Heart left ventricle (tissue), 16 donors: ENCODE measurements at regions not wholly inside any gene's neighbourhood (a gene's known extent, or its start where the extent isn't known, plus 50 kb on each side); places are given as distances from the start of the nearest gene placed in this dataset.
"Not testable (repeated sequence)": the region's sequence is repeated elsewhere in the genome, so short reads cannot be mapped to it uniquely, and the experiment has no call there.

Source experiments
- ATAC-seq, 4 donors: fragments of 200-7000 bp; cut with Tn5 transposase; one replicate each; pipeline ENCODE4 v1.9.1; 2020 to 2022; ENCODE audit warnings: moderate library complexity in 4 of 4, mild to moderate bottlenecking in 3 of 4, moderate number of reproducible peaks in 1 of 4
- DNase-seq, 5 donors: peaks; one replicate each; pipeline ENCODE4 v3.0.0-alpha.2; 2020
- H3K27ac ChIP-seq, 12 donors: fragments of 200-600 bp; sonication (generic) in 4 of 12; one replicate each; pipeline versions ENCODE4 v1.5.0 to v1.8.0; 2016 to 2022; ENCODE audit warnings: mild to moderate bottlenecking in 2 of 12
- H3K27me3 ChIP-seq, 9 donors: fragments of 200-600 bp; sonication (generic) in 2 of 9; one replicate each; pipeline versions ENCODE4 v1.5.1 to v1.8.0; 2016 to 2022; ENCODE audit warnings: mild to moderate bottlenecking in 3 of 9
- H3K36me3 ChIP-seq, 9 donors: fragments of 200-600 bp; sonication (generic) in 2 of 9; one replicate each; pipeline versions ENCODE4 v1.5.0 to v1.8.0; 2018 to 2022; ENCODE audit warnings: mild to moderate bottlenecking in 2 of 9
- H3K4me1 ChIP-seq, 12 donors: fragments of 200-600 bp; sonication (generic) in 4 of 12; one replicate each; pipeline versions ENCODE4 v1.5.0 to v1.8.0; 2016 to 2022; ENCODE audit warnings: mild to moderate bottlenecking in 3 of 12
- H3K4me3 ChIP-seq, 12 donors: fragments of 200-600 bp; sonication (generic) in 4 of 12; one replicate each; pipeline versions ENCODE4 v1.5.0 to v1.8.0; 2017 to 2022; ENCODE audit warnings: mild to moderate bottlenecking in 9 of 12, moderate library complexity in 4 of 12
- H3K9me3 ChIP-seq, 12 donors: fragments of 200-600 bp; sonication (generic) in 4 of 12; one replicate each; pipeline versions ENCODE4 v1.5.0 to v1.8.0; 2016 to 2022; ENCODE audit warnings: mild to moderate bottlenecking in 1 of 12
- POLR2A ChIP-seq, 2 donors: fragments of 450-650 bp; IDR thresholded peaks; one replicate each; pipeline ENCODE4 v1.6.1; 2017; ENCODE audit warnings: antibody characterized with exemption in 2 of 2, mild to moderate bottlenecking in 2 of 2, moderate library complexity in 2 of 2
- WGBS, 4 donors: extraction: QIAGEN DNeasy Blood & Tissue Kit in 2 of 4; methylation state at CpG; one replicate each; pipeline versions ENCODE4 v1.1.5 to v1.1.7; 2013 to 2018; 5-methylcytosine and 5-hydroxymethylcytosine counted together
- intact Hi-C, 10 donors: fragments of 100-400 bp; cut with DNase I; formaldehyde crosslinking; loops; one replicate each; pipeline versions ENCODE4 v1.11.1 to v1.14.2; 2022
- TF ChIP-seq, protein P1 (sequence below), 12 donors: fragments of 200-600 bp; sonication (generic) in 4 of 12; IDR thresholded peaks; one replicate each; pipeline versions ENCODE4 v1.5.0 to v1.8.0; 2018 to 2022; ENCODE audit warnings: antibody characterized with exemption in 12 of 12, mild to moderate bottlenecking in 5 of 12
- donor health status: ischemic (EF 13 %, LVEDD 7.1; RV severe dilation, severe dysfunction).
- donor health status: healthy with polysubstance abuse.
- donor health status: DM: no; HTN: yes; CAD: no.
- donor health status: DM: no; HTN: no; CAD: no.
- donor health status: ischemic (EF 25% LVEDD 6.9; RV normal size, moderate dysfunction).
- donor health status: ischemic (EF 25% LVEDD 5.7; RV mildly dilated, moderate dysfunction).
- donor health status: healthy.
- donor health status: DM: yes; HTN: yes; CAD: no.
- donor health status: ischemic (EF 35%, LVEDD 5.7; RV mildly dilated, moderate dysfunction).
- donor health status: nonischemic (EF 11% LVEDD 7.7; RV severe dilation, severe dysfunction).
- donor health status: DM: yes; HTN: yes; CAD: no.
- donor health status: PGD.
- donor health status: ischemic (EF 29% LVEDD 5.4; RV normal size, mild dysfunction).
- donor health status: nonischemic (EF 23%, LVEDD 6.1; RV moderate dilation, normal function).

DNA sequence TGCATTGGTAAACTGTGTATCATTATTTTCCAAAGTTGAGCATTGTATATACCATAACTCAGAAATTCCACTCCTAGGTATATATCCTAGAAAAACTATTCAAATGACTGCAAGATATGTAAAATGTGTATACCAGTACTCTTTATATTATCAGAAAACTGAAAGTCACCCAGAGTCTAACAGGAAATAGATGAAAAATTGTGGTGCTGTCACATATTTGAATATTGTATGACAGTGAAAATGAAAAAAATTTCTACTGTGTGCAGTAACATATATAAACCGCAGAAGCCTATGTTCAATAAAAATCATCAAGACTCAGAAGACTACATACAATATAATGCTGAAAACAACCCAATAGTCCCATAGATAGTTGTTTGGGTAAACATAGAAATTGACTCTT lies 74.4 kb upstream of the LYPLAL1 start:
- WGBS, 4 donors, result 0 to 98% (median 71%) methylated on average over 1 of the region's 1 CpG
- no peak overlapping the region for H3K27ac ChIP-seq
- no peak overlapping the region for H3K4me3 ChIP-seq
- no peaks in the 10 kb centered on the region for H3K4me1 ChIP-seq
- H3K27me3 ChIP-seq, result no peaks in the 10 kb centered on the region
- TF ChIP-seq, protein P1, sequence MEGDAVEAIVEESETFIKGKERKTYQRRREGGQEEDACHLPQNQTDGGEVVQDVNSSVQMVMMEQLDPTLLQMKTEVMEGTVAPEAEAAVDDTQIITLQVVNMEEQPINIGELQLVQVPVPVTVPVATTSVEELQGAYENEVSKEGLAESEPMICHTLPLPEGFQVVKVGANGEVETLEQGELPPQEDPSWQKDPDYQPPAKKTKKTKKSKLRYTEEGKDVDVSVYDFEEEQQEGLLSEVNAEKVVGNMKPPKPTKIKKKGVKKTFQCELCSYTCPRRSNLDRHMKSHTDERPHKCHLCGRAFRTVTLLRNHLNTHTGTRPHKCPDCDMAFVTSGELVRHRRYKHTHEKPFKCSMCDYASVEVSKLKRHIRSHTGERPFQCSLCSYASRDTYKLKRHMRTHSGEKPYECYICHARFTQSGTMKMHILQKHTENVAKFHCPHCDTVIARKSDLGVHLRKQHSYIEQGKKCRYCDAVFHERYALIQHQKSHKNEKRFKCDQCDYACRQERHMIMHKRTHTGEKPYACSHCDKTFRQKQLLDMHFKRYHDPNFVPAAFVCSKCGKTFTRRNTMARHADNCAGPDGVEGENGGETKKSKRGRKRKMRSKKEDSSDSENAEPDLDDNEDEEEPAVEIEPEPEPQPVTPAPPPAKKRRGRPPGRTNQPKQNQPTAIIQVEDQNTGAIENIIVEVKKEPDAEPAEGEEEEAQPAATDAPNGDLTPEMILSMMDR (IDR thresholded peaks at IDR 0.05), result no peak
- no peak for TF ChIP-seq POLR2A (IDR thresholded peaks at IDR 0.05)
- no peaks in the 10 kb centered on the region for H3K9me3 ChIP-seq
- ATAC-seq, result no peak
- DNase-seq, result no peak
- intact Hi-C loops, result no loop called here
- no peaks in the 10 kb centered on the region for H3K36me3 ChIP-seq

DNA sequence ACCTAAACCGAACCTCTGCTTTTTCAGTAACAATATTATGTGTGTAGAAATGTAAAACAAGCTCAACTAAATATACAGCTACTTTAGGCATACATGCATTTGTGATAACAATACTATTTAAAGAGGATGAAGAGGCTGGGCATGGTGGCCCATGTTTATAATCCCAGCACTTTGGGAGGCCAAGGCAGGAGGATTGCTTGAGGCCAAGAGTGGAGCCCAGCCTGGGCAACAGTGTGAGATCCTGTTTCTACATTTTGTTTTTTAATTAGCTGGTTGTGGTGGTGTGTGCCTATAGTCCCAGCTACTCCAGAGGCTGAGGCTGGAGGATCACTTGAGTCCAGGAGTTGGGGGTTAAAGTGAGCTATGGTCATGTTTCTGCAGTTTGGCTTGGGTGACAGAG lies 73.6 kb upstream of the LYPLAL1 start:
- no peak overlapping the region for H3K27ac ChIP-seq
- no peak overlapping the region for H3K4me3 ChIP-seq
- H3K36me3 ChIP-seq, result no peaks in the 10 kb centered on the region
- 0 to 53% (median 19%) methylated on average over 1 of the region's 1 CpG for WGBS, 4 donors
- intact Hi-C loops, result no loop called here
- H3K4me1 ChIP-seq, result no peaks in the 10 kb centered on the region
- H3K9me3 ChIP-seq, result no peaks in the 10 kb centered on the region
- no peaks in the 10 kb centered on the region for H3K27me3 ChIP-seq
- TF ChIP-seq, protein P1 (IDR thresholded peaks at IDR 0.05), result no peak
- no peak for TF ChIP-seq POLR2A (IDR thresholded peaks at IDR 0.05)
- DNase-seq, result no peak
- no peak for ATAC-seq

DNA sequence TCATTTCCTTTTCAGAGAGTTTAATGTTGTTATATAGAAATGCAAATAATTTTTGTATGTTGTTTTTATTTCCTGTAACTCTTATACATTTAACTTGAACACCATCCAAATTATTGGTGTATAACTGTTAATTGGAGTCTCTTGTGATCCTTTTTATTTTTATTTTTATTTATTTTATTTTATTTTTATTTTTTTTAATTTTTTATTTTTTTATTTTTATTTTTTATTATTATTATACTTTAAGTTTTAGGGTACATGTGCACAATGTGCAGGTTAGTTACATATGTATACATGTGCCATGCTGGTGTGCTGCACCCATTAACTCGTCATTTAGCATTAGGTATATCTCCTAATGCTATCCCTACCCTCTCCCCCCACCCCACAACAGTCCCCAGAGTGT lies 71.2 kb upstream of the LYPLAL1 start:
- DNase-seq, ATAC-seq, H3K27ac ChIP-seq, H3K27me3 ChIP-seq, H3K4me1 ChIP-seq, H3K4me3 ChIP-seq, intact Hi-C loops, H3K36me3 ChIP-seq, H3K9me3 ChIP-seq: not testable (repeated sequence)
- WGBS, 4 donors, result 74 to 84% (median 81%) methylated on average over 1 of the region's 1 CpG

DNA sequence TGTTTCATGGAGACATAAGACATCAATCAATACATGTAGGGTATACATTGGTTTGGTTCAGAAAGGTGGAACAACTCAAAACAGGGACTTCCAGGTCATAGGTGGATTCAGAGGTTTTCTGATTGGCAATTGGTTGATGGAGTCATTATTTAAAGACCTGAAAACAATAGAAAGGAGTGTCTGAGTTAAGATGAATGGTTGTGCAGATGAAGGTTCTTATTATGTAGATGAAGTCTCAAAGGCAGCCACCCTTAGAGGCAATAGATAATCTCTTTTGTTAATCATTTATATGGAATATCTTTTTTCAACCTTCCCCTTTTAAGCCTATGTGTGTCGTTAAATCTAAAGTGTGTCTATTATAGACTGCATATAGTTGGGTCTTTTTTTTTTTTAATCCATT lies 67.8 kb upstream of the LYPLAL1 start:
- H3K27ac ChIP-seq, result no peak overlapping the region
- DNase-seq, result no peak
- 87 to 95% (median 89%) methylated on average over 1 of the region's 1 CpG for WGBS, 4 donors
- no peak overlapping the region for H3K4me3 ChIP-seq
- intact Hi-C loops, result no loop called here
- H3K27me3 ChIP-seq, result no peaks in the 10 kb centered on the region
- no peak for ATAC-seq
- no peaks in the 10 kb centered on the region for H3K36me3 ChIP-seq
- no peak for TF ChIP-seq POLR2A (IDR thresholded peaks at IDR 0.05)
- TF ChIP-seq, protein P1 (IDR thresholded peaks at IDR 0.05), result no peak
- H3K9me3 ChIP-seq, result no peaks in the 10 kb centered on the region
- H3K4me1 ChIP-seq, result no peaks in the 10 kb centered on the region

DNA sequence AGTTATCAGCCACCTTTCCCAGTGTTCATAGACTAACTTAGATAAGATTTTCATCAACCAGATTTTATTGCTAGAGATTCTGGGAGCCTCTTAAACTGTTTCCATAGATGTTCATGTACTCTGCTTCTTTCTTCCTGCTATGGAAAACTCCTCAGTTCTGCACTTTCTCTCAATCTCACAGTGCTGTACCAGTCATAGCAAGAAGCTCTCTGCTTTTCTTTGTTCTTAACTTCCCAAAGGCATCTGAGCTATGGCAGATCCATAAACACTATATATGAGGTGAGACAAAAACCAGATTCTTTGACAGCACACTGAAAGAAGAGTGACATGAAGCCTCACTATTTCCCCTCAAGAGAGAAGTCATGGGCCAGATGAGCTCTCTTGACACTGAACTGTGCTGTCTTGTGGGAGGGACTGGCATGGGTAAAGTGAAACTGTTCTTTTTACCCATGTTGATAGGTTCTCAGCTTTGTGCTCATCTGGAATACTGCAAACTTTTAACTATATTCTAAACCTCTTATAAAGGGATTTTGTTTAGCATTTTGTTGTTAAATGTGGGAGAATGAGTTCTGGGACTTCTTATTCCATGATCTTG lies 64.2 kb upstream of the LYPLAL1 start:
- Histone ChIP-seq H3K27ac (no peak overlapping the region), H3K9me3 (peaks cover 0 to 17% (median 3%) of the 10 kb centered on the region in 12 donors), H3K4me3 (no peak overlapping the region), H3K36me3 (no peaks in the 10 kb centered on the region), H3K4me1 (no peaks in the 10 kb centered on the region), H3K27me3 (no peaks in the 10 kb centered on the region)
- DNase-seq (no peak), ATAC-seq (no peak)
- no peak for TF ChIP-seq POLR2A (IDR thresholded peaks at IDR 0.05)
- TF ChIP-seq, protein P1 (IDR thresholded peaks at IDR 0.05), result no peak
- intact Hi-C loops, result no loop called here
